ENCODE measurements at regions not wholly inside any gene's neighbourhood (a gene's known extent, or its start where the extent isn't known, plus 50 kb on each side); places are given as distances from the start of the nearest gene placed in this dataset.

DNA sequence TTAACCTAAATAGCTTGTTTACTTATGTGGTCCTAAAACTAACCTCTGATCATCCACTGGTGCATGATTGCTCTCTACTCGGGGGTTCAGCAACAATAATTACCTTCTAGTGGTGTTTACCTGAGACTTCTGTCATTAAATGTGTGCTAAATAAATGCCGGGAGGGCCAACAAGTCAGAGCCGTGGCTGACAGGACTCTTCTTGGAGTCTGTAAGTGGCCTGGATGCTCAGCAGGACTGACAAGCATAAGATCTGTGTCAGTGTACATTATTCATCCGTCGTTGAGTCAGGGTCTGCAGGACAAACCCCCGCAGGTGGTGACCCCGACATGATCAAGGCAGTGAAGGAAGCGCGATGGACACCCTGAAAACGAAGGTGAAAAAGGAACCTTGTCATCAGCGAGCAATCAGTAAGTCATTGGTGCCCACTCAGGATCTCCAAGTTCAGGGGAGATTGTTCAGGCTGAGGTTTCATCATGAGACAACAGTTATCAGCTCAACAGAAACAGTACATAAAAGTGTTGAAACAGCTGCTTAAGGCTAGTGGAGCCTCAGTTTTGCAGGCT is 1466.9 kb downstream of the UQCRFS1 start:
- TF ChIP-seq SPI1 (IDR thresholded peaks at IDR 0.05; ENCODE audit: borderline replicate concordance, low read depth), result no peak
- no peak for TF ChIP-seq CTCF (IDR thresholded peaks at IDR 0.05; ENCODE audit: insufficient read depth, low read length)
- TF ChIP-seq POLR2AphosphoS5 (IDR thresholded peaks at IDR 0.05; ENCODE audit: low read depth), result no peak
- TF ChIP-seq, protein P1, sequence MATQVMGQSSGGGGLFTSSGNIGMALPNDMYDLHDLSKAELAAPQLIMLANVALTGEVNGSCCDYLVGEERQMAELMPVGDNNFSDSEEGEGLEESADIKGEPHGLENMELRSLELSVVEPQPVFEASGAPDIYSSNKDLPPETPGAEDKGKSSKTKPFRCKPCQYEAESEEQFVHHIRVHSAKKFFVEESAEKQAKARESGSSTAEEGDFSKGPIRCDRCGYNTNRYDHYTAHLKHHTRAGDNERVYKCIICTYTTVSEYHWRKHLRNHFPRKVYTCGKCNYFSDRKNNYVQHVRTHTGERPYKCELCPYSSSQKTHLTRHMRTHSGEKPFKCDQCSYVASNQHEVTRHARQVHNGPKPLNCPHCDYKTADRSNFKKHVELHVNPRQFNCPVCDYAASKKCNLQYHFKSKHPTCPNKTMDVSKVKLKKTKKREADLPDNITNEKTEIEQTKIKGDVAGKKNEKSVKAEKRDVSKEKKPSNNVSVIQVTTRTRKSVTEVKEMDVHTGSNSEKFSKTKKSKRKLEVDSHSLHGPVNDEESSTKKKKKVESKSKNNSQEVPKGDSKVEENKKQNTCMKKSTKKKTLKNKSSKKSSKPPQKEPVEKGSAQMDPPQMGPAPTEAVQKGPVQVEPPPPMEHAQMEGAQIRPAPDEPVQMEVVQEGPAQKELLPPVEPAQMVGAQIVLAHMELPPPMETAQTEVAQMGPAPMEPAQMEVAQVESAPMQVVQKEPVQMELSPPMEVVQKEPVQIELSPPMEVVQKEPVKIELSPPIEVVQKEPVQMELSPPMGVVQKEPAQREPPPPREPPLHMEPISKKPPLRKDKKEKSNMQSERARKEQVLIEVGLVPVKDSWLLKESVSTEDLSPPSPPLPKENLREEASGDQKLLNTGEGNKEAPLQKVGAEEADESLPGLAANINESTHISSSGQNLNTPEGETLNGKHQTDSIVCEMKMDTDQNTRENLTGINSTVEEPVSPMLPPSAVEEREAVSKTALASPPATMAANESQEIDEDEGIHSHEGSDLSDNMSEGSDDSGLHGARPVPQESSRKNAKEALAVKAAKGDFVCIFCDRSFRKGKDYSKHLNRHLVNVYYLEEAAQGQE (IDR thresholded peaks at IDR 0.05; ENCODE audit: insufficient replicate concordance, low read depth), result no peak
- no peak for TF ChIP-seq GABPA (IDR thresholded peaks at IDR 0.05; ENCODE audit: low read depth)
- no peak for DNase-seq (ENCODE audit: low read depth in 1 of 2, low spot score in 1 of 2)
- Histone ChIP-seq H3K27me3 (ENCODE audit: insufficient read depth, poor library complexity, severe bottlenecking) (no peaks in the 10 kb centered on the region), H3K27ac (replicated peaks) (no peak overlapping the region), H3K4me3 (replicated peaks; ENCODE audit: insufficient read depth, low read length) (no peak overlapping the region)

- no peak overlapping the region for H3K4me3 ChIP-seq (replicated peaks; ENCODE audit: insufficient read depth, low read length)
- DNase-seq (ENCODE audit: low read depth in 1 of 2, low spot score in 1 of 2), result no peak
- no peak overlapping the region for H3K27ac ChIP-seq (replicated peaks)
- no peak for TF ChIP-seq GABPA (IDR thresholded peaks at IDR 0.05; ENCODE audit: low read depth)
- TF ChIP-seq SPI1 (IDR thresholded peaks at IDR 0.05; ENCODE audit: borderline replicate concordance, low read depth), result no peak
- TF ChIP-seq CTCF (IDR thresholded peaks at IDR 0.05; ENCODE audit: insufficient read depth, low read length), result no peak
- no peaks in the 10 kb centered on the region for H3K27me3 ChIP-seq (ENCODE audit: insufficient read depth, poor library complexity, severe bottlenecking)
Measured at GRCh38 chr19:27744926-27745768, 1467.8 kb downstream of the UQCRFS1 start.

GRCh38 chr19:27742041-27742440 is 1470.9 kb downstream of the UQCRFS1 start:
- DNase-seq (ENCODE audit: low read depth in 1 of 2, low spot score in 1 of 2), result no peak
- no peak overlapping the region for H3K27ac ChIP-seq (replicated peaks)
- H3K27me3 ChIP-seq (ENCODE audit: insufficient read depth, poor library complexity, severe bottlenecking), result no peaks in the 10 kb centered on the region
- TF ChIP-seq CTCF (IDR thresholded peaks at IDR 0.05; ENCODE audit: insufficient read depth, low read length), result no peak
- TF ChIP-seq GABPA (IDR thresholded peaks at IDR 0.05; ENCODE audit: low read depth), result no peak
- TF ChIP-seq SPI1 (IDR thresholded peaks at IDR 0.05; ENCODE audit: borderline replicate concordance, low read depth), result no peak
- TF ChIP-seq POLR2AphosphoS5 (IDR thresholded peaks at IDR 0.05; ENCODE audit: low read depth), result no peak
- TF ChIP-seq, protein P1 (IDR thresholded peaks at IDR 0.05; ENCODE audit: insufficient replicate concordance, low read depth), result no peak
- H3K4me3 ChIP-seq (replicated peaks; ENCODE audit: insufficient read depth, low read length), result no peak overlapping the region
